GM21528 (cell line): ENCODE measurements at regions not wholly inside any gene's neighbourhood (a gene's known extent, or its start where the extent isn't known, plus 50 kb on each side); places are given as distances from the start of the nearest gene placed in this dataset.
"Not testable (repeated sequence)": the region's sequence is repeated elsewhere in the genome, so short reads cannot be mapped to it uniquely, and the experiment has no call there.

Experiments used
- ATAC-seq: cut with Tn5 transposase; IDR thresholded peaks from one replicate; pipeline ENCODE4 v1.9.1; 2021; ENCODE audit warnings: mild to moderate bottlenecking, moderate library complexity; ENCODE audit not compliant: unreplicated experiment, low FRiP score

GRCh38 chr17:63282455-63282854 lies 163.7 kb downstream of the CYB561 start:
- peak; percentile 68 for ATAC-seq

- ATAC-seq = no peak
Measured at GRCh38 chr17:63285551-63285950, 160.6 kb downstream of the CYB561 start.

- ATAC-seq = no peak
Measured at GRCh38 chr17:63286254-63286653, 159.9 kb downstream of the CYB561 start.

- not testable (repeated sequence) for ATAC-seq
Measured at GRCh38 chr17:63287006-63287405, 159.1 kb downstream of the CYB561 start.

GRCh38 chr17:63289931-63290330 lies 156.2 kb downstream of the CYB561 start:
- no peak for ATAC-seq

- no peak for ATAC-seq
Measured at GRCh38 chr17:63290351-63290750, 155.8 kb downstream of the CYB561 start.

GRCh38 chr17:63290784-63291183 lies 155.3 kb downstream of the CYB561 start:
- ATAC-seq = no peak

GRCh38 chr17:63291258-63291657 lies 154.8 kb downstream of the CYB561 start:
- no peak for ATAC-seq

GRCh38 chr17:63292421-63292820 lies 153.7 kb downstream of the CYB561 start:
- no peak for ATAC-seq

- no peak for ATAC-seq
Measured at GRCh38 chr17:63293323-63294075, 152.6 kb downstream of the CYB561 start.

GRCh38 chr17:63294776-63295175 lies 151.3 kb downstream of the CYB561 start:
- no peak for ATAC-seq

GRCh38 chr17:63295288-63295687 lies 150.8 kb downstream of the CYB561 start:
- no peak for ATAC-seq

GRCh38 chr17:63295839-63296590 lies 150.1 kb downstream of the CYB561 start:
- no peak for ATAC-seq

- not testable (repeated sequence) for ATAC-seq
Measured at GRCh38 chr17:63298916-63299315, 147.2 kb downstream of the CYB561 start.

- ATAC-seq = no peak
Measured at GRCh38 chr17:63304704-63305261, 141.3 kb downstream of the CYB561 start.

GRCh38 chr17:63305857-63306256 lies 140.2 kb downstream of the CYB561 start:
- ATAC-seq = no peak

- ATAC-seq = no peak
Measured at GRCh38 chr17:63306855-63307254, 139.3 kb downstream of the CYB561 start.

GRCh38 chr17:63308272-63308671 lies 137.8 kb downstream of the CYB561 start:
- ATAC-seq = no peak

GRCh38 chr17:63309021-63309420 lies 137.1 kb downstream of the CYB561 start:
- ATAC-seq = no peak

GRCh38 chr17:63311416-63311937 lies 134.6 kb downstream of the CYB561 start:
- no peak for ATAC-seq

- no peak for ATAC-seq
Measured at GRCh38 chr17:63314761-63315160, 131.3 kb downstream of the CYB561 start.
